WERI-Rb-1 (cell line): ENCODE measurements at regions not wholly inside any gene's neighbourhood (a gene's known extent, or its start where the extent isn't known, plus 50 kb on each side); places are given as distances from the start of the nearest gene placed in this dataset.
"Not testable (repeated sequence)": the region's sequence is repeated elsewhere in the genome, so short reads cannot be mapped to it uniquely, and the experiment has no call there.

Source experiments
- DNase-seq: peaks from one replicate; pipeline ENCODE4 v3.0.0-alpha.2; 2020
- H3K27ac ChIP-seq: fragments of 250-450 bp; sonication (Bioruptor Pico); 2 replicates; pipeline ENCODE4 v1.5.1; 2020; ENCODE audit warnings: mild to moderate bottlenecking, moderate library complexity
- H3K27me3 ChIP-seq: fragments of 250-450 bp; sonication (Bioruptor Pico); 2 replicates; pipeline ENCODE4 v1.5.1; 2021; ENCODE audit warnings: mild to moderate bottlenecking, low read depth, moderate library complexity; ENCODE audit not compliant: insufficient read depth, severe bottlenecking
- H3K36me3 ChIP-seq: fragments of 250-450 bp; sonication (Bioruptor Pico); 2 replicates; pipeline ENCODE4 v1.5.1; 2020; ENCODE audit warnings: mild to moderate bottlenecking, moderate library complexity
- H3K4me3 ChIP-seq: 2 replicates; pipeline ENCODE4 v1.5.1; 2011; ENCODE audit warnings: low read depth, mild to moderate bottlenecking, control low read depth, low read length
- H3K9me3 ChIP-seq: fragments of 250-450 bp; sonication (Bioruptor Pico); 2 replicates; pipeline ENCODE4 v1.5.1; 2021; ENCODE audit warnings: mild to moderate bottlenecking, moderate library complexity; ENCODE audit not compliant: severe bottlenecking
- CTCF ChIP-seq: IDR thresholded peaks from 2 replicates; pipeline ENCODE4 v1.5.1; 2011; ENCODE audit warnings: low read depth, mild to moderate bottlenecking, control low read depth, inconsistent platforms, low read length

GRCh38 chr12:24630856-24631255, 318.0 kb downstream of the BCAT1 start:
- H3K36me3 ChIP-seq, result no peaks in the 10 kb centered on the region
- no peak overlapping the region for H3K27ac ChIP-seq
- H3K9me3 ChIP-seq, result no peaks in the 10 kb centered on the region
- no peak for DNase-seq
- H3K4me3 ChIP-seq, result no peak overlapping the region
- no peaks in the 10 kb centered on the region for H3K27me3 ChIP-seq
- TF ChIP-seq CTCF, result no peak

GRCh38 chr12:24630446-24630845, 318.5 kb downstream of the BCAT1 start:
- H3K36me3 ChIP-seq, result no peaks in the 10 kb centered on the region
- no peaks in the 10 kb centered on the region for H3K9me3 ChIP-seq
- H3K27me3 ChIP-seq, result no peaks in the 10 kb centered on the region
- no peak overlapping the region for H3K4me3 ChIP-seq
- DNase-seq, result no peak
- H3K27ac ChIP-seq, result no peak overlapping the region
- TF ChIP-seq CTCF, result no peak

GRCh38 chr12:24625103-24625502, 323.8 kb downstream of the BCAT1 start:
- no peak for DNase-seq
- no peak overlapping the region for H3K4me3 ChIP-seq
- no peaks in the 10 kb centered on the region for H3K9me3 ChIP-seq
- no peaks in the 10 kb centered on the region for H3K27me3 ChIP-seq
- no peak for TF ChIP-seq CTCF
- no peak overlapping the region for H3K27ac ChIP-seq
- H3K36me3 ChIP-seq, result no peaks in the 10 kb centered on the region

- H3K27ac ChIP-seq, DNase-seq: not testable (repeated sequence)
Measured at GRCh38 chr12:24619954-24620353, 328.9 kb downstream of the BCAT1 start.

GRCh38 chr12:24617471-24617870, 331.4 kb downstream of the BCAT1 start:
- Histone ChIP-seq H3K4me3 (no peak overlapping the region), H3K36me3 (no peaks in the 10 kb centered on the region), H3K27ac (no peak overlapping the region), H3K27me3 (no peaks in the 10 kb centered on the region), H3K9me3 (no peaks in the 10 kb centered on the region)
- no peak for DNase-seq
- no peak for TF ChIP-seq CTCF

More at GRCh38 chr12:24619954-24620353, 328.9 kb downstream of the BCAT1 start:
- H3K27me3 ChIP-seq, H3K4me3 ChIP-seq, H3K9me3 ChIP-seq, H3K36me3 ChIP-seq: not testable (repeated sequence)

GRCh38 chr12:24615967-24616411, 332.9 kb downstream of the BCAT1 start:
- H3K9me3 ChIP-seq, result no peaks in the 10 kb centered on the region
- H3K4me3 ChIP-seq, result no peak overlapping the region
- no peak for DNase-seq
- H3K27me3 ChIP-seq, result no peaks in the 10 kb centered on the region
- no peaks in the 10 kb centered on the region for H3K36me3 ChIP-seq
- no peak overlapping the region for H3K27ac ChIP-seq
- no peak for TF ChIP-seq CTCF
